ENCODE measurements at regions not wholly inside any gene's neighbourhood (a gene's known extent, or its start where the extent isn't known, plus 50 kb on each side); places are given as distances from the start of the nearest gene placed in this dataset.

DNA sequence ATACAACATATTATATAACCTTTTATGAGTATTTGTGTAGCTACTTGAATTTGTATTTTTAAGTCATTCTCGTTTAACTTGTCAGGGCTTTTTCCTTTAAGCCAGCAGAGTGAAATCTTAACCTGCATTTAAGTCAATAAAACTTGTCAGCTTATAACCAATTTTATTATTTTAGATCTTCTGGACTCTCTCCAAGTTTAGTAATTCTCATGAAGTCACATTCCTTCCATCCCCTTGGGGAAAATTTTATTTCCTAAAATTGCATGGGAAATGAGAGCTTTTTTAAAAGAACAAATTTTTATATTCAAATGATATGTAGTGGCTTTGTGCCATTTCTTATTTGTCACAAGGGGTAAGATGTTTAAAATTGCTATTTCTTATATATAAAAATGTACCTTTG lies 74.0 kb downstream of the SEPTIN7 start (continued):
- TF ChIP-seq SREBF1 (IDR thresholded peaks at IDR 0.05; ENCODE audit: low read length) (no peak), EED (IDR thresholded peaks at IDR 0.05; ENCODE audit: low read depth) (no peak), EP300 (IDR thresholded peaks at IDR 0.05; ENCODE audit: borderline replicate concordance in 1 of 2, control insufficient read depth in 1 of 2, low read depth in 2 of 2, low read length in 2 of 2) (no peak), BCL11A (IDR thresholded peaks at IDR 0.05; ENCODE audit: low read depth, low read length) (no peak), SIN3A (IDR thresholded peaks at IDR 0.05; ENCODE audit: low read depth, low read length) (no peak), MEF2A (IDR thresholded peaks at IDR 0.05; ENCODE audit: insufficient read depth, low read depth, low read length) (no peak), SRF (IDR thresholded peaks at IDR 0.05; ENCODE audit: low read depth in 2 of 2, low read length in 2 of 2) (no peak)
- TF ChIP-seq, protein P1, sequence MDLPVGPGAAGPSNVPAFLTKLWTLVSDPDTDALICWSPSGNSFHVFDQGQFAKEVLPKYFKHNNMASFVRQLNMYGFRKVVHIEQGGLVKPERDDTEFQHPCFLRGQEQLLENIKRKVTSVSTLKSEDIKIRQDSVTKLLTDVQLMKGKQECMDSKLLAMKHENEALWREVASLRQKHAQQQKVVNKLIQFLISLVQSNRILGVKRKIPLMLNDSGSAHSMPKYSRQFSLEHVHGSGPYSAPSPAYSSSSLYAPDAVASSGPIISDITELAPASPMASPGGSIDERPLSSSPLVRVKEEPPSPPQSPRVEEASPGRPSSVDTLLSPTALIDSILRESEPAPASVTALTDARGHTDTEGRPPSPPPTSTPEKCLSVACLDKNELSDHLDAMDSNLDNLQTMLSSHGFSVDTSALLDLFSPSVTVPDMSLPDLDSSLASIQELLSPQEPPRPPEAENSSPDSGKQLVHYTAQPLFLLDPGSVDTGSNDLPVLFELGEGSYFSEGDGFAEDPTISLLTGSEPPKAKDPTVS (IDR thresholded peaks at IDR 0.05; ENCODE audit: low read depth, low read length) = no peak
- TF ChIP-seq, protein P2, sequence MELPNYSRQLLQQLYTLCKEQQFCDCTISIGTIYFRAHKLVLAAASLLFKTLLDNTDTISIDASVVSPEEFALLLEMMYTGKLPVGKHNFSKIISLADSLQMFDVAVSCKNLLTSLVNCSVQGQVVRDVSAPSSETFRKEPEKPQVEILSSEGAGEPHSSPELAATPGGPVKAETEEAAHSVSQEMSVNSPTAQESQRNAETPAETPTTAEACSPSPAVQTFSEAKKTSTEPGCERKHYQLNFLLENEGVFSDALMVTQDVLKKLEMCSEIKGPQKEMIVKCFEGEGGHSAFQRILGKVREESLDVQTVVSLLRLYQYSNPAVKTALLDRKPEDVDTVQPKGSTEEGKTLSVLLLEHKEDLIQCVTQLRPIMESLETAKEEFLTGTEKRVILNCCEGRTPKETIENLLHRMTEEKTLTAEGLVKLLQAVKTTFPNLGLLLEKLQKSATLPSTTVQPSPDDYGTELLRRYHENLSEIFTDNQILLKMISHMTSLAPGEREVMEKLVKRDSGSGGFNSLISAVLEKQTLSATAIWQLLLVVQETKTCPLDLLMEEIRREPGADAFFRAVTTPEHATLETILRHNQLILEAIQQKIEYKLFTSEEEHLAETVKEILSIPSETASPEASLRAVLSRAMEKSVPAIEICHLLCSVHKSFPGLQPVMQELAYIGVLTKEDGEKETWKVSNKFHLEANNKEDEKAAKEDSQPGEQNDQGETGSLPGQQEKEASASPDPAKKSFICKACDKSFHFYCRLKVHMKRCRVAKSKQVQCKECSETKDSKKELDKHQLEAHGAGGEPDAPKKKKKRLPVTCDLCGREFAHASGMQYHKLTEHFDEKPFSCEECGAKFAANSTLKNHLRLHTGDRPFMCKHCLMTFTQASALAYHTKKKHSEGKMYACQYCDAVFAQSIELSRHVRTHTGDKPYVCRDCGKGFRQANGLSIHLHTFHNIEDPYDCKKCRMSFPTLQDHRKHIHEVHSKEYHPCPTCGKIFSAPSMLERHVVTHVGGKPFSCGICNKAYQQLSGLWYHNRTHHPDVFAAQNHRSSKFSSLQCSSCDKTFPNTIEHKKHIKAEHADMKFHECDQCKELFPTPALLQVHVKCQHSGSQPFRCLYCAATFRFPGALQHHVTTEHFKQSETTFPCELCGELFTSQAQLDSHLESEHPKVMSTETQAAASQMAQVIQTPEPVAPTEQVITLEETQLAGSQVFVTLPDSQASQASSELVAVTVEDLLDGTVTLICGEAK (IDR thresholded peaks at IDR 0.05; ENCODE audit: borderline replicate concordance) = no peak
